Hepatocyte (in vitro differentiated cells): ENCODE measurements at regions not wholly inside any gene's neighbourhood (a gene's known extent, or its start where the extent isn't known, plus 50 kb on each side); places are given as distances from the start of the nearest gene placed in this dataset.

Source experiments
- DNase-seq: peaks from one replicate; pipeline ENCODE4 v3.0.0-alpha.2; 2016; ENCODE audit warnings: low spot score
- H2AFZ ChIP-seq: fragments of 200-600 bp; sonication (generic); 2 replicates; pipeline ENCODE4 v1.6.0; 2016; ENCODE audit warnings: antibody characterized with exemption, mild to moderate bottlenecking
- H3K27ac ChIP-seq: fragments of 200-600 bp; sonication (generic); 2 replicates; pipeline ENCODE4 v1.5.1; 2016; ENCODE audit warnings: mild to moderate bottlenecking
- H3K27me3 ChIP-seq: fragments of 200-600 bp; sonication (generic); 2 replicates; pipeline ENCODE4 v1.6.1; 2016
- H3K36me3 ChIP-seq: fragments of 200-600 bp; sonication (generic); replicated peaks from 2 replicates; pipeline ENCODE4 v1.5.1; 2016; ENCODE audit warnings: low read depth; ENCODE audit not compliant: insufficient read depth
- H3K4me1 ChIP-seq: fragments of 200-600 bp; sonication (generic); 2 replicates; pipeline ENCODE4 v1.5.1; 2016; ENCODE audit warnings: mild to moderate bottlenecking, moderate library complexity; ENCODE audit not compliant: insufficient read depth
- H3K4me2 ChIP-seq: fragments of 200-600 bp; sonication (generic); 2 replicates; pipeline ENCODE4 v1.6.0; 2016
- H3K4me3 ChIP-seq: fragments of 200-600 bp; sonication (generic); 2 replicates; pipeline ENCODE4 v1.5.1; 2016; ENCODE audit warnings: mild to moderate bottlenecking
- H3K79me2 ChIP-seq: fragments of 200-600 bp; sonication (generic); 2 replicates; pipeline ENCODE4 v1.6.0; 2017; ENCODE audit warnings: mild to moderate bottlenecking
- H3K9me2 ChIP-seq: fragments of 200-600 bp; sonication (generic); replicated peaks from 2 replicates; pipeline ENCODE4 v1.6.0; 2017; ENCODE audit warnings: mild to moderate bottlenecking; ENCODE audit not compliant: insufficient read depth
- H3K9me3 ChIP-seq: fragments of 200-600 bp; sonication (generic); 2 replicates; pipeline ENCODE4 v1.5.1; 2016; ENCODE audit warnings: low read depth, mild to moderate bottlenecking
- H4K20me1 ChIP-seq: fragments of 200-600 bp; sonication (generic); 2 replicates; pipeline ENCODE4 v1.6.0; 2016; ENCODE audit warnings: mild to moderate bottlenecking; ENCODE audit not compliant: insufficient read depth, poor library complexity, severe bottlenecking
- CTCF ChIP-seq: fragments of 200-600 bp; sonication (generic); IDR thresholded peaks from 2 replicates; pipeline ENCODE4 v1.5.1; 2016; ENCODE audit warnings: antibody characterized with exemption, mild to moderate bottlenecking; ENCODE audit not compliant: poor library complexity
- EZH2 ChIP-seq: fragments of 200-600 bp; sonication (generic); IDR thresholded peaks from 2 replicates; pipeline ENCODE4 v1.6.1; 2016; ENCODE audit warnings: antibody characterized with exemption, mild to moderate bottlenecking, borderline replicate concordance
- EZH2phosphoT487 ChIP-seq: fragments of 200-600 bp; sonication (generic); IDR thresholded peaks from one replicate; pipeline ENCODE4 v1.6.1; 2018; ENCODE audit warnings: antibody characterized with exemption, mild to moderate bottlenecking, low read depth, moderate library complexity; ENCODE audit not compliant: unreplicated experiment, severe bottlenecking
- WGBS: methylation state at CpG from one replicate; pipeline ENCODE4 v1.1.6; 2016; ENCODE audit warnings: low lambda C conversion rate; ENCODE audit errors: missing lambda C conversion rate; 5-methylcytosine and 5-hydroxymethylcytosine counted together

- Histone ChIP-seq H3K79me2 (no peaks in the 10 kb centered on the region), H3K36me3 (no peaks in the 10 kb centered on the region), H2AFZ (no peak overlapping the region), H3K9me2 (no peaks in the 10 kb centered on the region), H3K27me3 (no peaks in the 10 kb centered on the region), H4K20me1 (no peaks in the 10 kb centered on the region), H3K4me2 (no peak overlapping the region), H3K4me1 (no peaks in the 10 kb centered on the region), H3K9me3 (no peaks in the 10 kb centered on the region), H3K4me3 (no peak overlapping the region), H3K27ac (no peak overlapping the region)
- TF ChIP-seq EZH2 (no peak), EZH2phosphoT487 (no peak), CTCF (no peak)
- 84% methylated on average over 10 of the region's 10 CpGs for WGBS
- DNase-seq, result no peak
These were observed 74.4 kb upstream of the PMEPA1 start for GRCh38 chr20:57783956-57784837.

GRCh38 chr20:57783196-57783595, 73.4 kb upstream of the PMEPA1 start:
- H3K36me3 ChIP-seq, result no peaks in the 10 kb centered on the region
- no peak overlapping the region for H3K27ac ChIP-seq
- 83% methylated on average over 4 of the region's 4 CpGs for WGBS
- no peak overlapping the region for H3K4me3 ChIP-seq
- no peaks in the 10 kb centered on the region for H4K20me1 ChIP-seq
- H3K9me3 ChIP-seq, result no peaks in the 10 kb centered on the region
- no peaks in the 10 kb centered on the region for H3K4me1 ChIP-seq
- no peaks in the 10 kb centered on the region for H3K79me2 ChIP-seq
- H3K27me3 ChIP-seq, result no peaks in the 10 kb centered on the region
- no peak for DNase-seq
- TF ChIP-seq EZH2 (no peak), CTCF (no peak), EZH2phosphoT487 (no peak)
- H3K4me2 ChIP-seq, result no peak overlapping the region
- no peaks in the 10 kb centered on the region for H3K9me2 ChIP-seq
- no peak overlapping the region for H2AFZ ChIP-seq

- Histone ChIP-seq H3K9me2 (no peaks in the 10 kb centered on the region), H4K20me1 (no peaks in the 10 kb centered on the region), H3K4me3 (no peak overlapping the region), H3K4me1 (no peaks in the 10 kb centered on the region), H3K79me2 (no peaks in the 10 kb centered on the region), H2AFZ (no peak overlapping the region), H3K9me3 (no peaks in the 10 kb centered on the region), H3K27me3 (no peaks in the 10 kb centered on the region), H3K4me2 (no peak overlapping the region), H3K27ac (no peak overlapping the region), H3K36me3 (no peaks in the 10 kb centered on the region)
- no peak for DNase-seq
- TF ChIP-seq CTCF, result no peak
- no peak for TF ChIP-seq EZH2
- TF ChIP-seq EZH2phosphoT487, result no peak
- 71% methylated on average over 12 of the region's 12 CpGs for WGBS
These were observed 72.8 kb upstream of the PMEPA1 start for GRCh38 chr20:57782631-57783041.
